Smooth muscle cell (in vitro differentiated cells): ENCODE measurements at regions not wholly inside any gene's neighbourhood (a gene's known extent, or its start where the extent isn't known, plus 50 kb on each side); places are given as distances from the start of the nearest gene placed in this dataset.

Source experiments
- DNase-seq: peaks from one replicate; lab custom pipeline; 2025; ENCODE audit not compliant: unreplicated experiment; lab: John Stamatoyannopoulos, UW
- H2AFZ ChIP-seq: fragments of 200-600 bp; sonication (generic); 2 replicates; pipeline ENCODE4 v1.6.0; 2016; ENCODE audit warnings: antibody characterized with exemption, low read depth, mild to moderate bottlenecking
- H3F3A ChIP-seq: fragments of 200-600 bp; sonication (generic); 2 replicates; pipeline ENCODE4 v1.6.0; 2017; ENCODE audit warnings: antibody characterized with exemption, low read depth
- H3K27ac ChIP-seq: fragments of 200-600 bp; sonication (generic); 2 replicates; pipeline ENCODE4 v1.5.1; 2016; ENCODE audit warnings: low read depth, mild to moderate bottlenecking
- H3K27me3 ChIP-seq: fragments of 200-600 bp; sonication (generic); 2 replicates; pipeline ENCODE4 v1.6.1; 2016; ENCODE audit warnings: low read depth, mild to moderate bottlenecking
- H3K36me3 ChIP-seq: fragments of 200-600 bp; sonication (generic); 2 replicates; pipeline ENCODE4 v1.5.1; 2016; ENCODE audit warnings: low read depth
- H3K4me1 ChIP-seq: fragments of 200-600 bp; sonication (generic); 2 replicates; pipeline ENCODE4 v1.5.1; 2016; ENCODE audit warnings: low read depth
- H3K4me2 ChIP-seq: fragments of 200-600 bp; sonication (generic); 2 replicates; pipeline ENCODE4 v1.6.0; 2016; ENCODE audit warnings: mild to moderate bottlenecking
- H3K4me3 ChIP-seq: fragments of 200-600 bp; sonication (generic); 2 replicates; pipeline ENCODE4 v1.5.1; 2016; ENCODE audit warnings: mild to moderate bottlenecking
- H3K79me2 ChIP-seq: fragments of 200-600 bp; sonication (generic); 2 replicates; pipeline ENCODE4 v1.6.0; 2016; ENCODE audit warnings: low read depth, mild to moderate bottlenecking
- H3K9ac ChIP-seq: fragments of 200-600 bp; sonication (generic); 2 replicates; pipeline ENCODE4 v1.6.0; 2016; ENCODE audit warnings: low read depth
- H3K9me3 ChIP-seq: fragments of 200-600 bp; sonication (generic); replicated peaks from 2 replicates; pipeline ENCODE4 v1.5.1; 2016; ENCODE audit warnings: low read depth
- H4K20me1 ChIP-seq: fragments of 200-600 bp; sonication (generic); 2 replicates; pipeline ENCODE4 v1.6.0; 2016; ENCODE audit warnings: low read depth
- CTCF ChIP-seq: fragments of 200-600 bp; sonication (generic); IDR thresholded peaks from 2 replicates; pipeline ENCODE4 v1.5.1; 2017; ENCODE audit warnings: borderline replicate concordance, mild to moderate bottlenecking, antibody characterized with exemption; ENCODE audit not compliant: insufficient read depth, poor library complexity, severe bottlenecking
- WGBS: methylation state at CpG from one replicate; pipeline ENCODE4 v1.1.7; 2016; ENCODE audit warnings: low lambda C conversion rate; 5-methylcytosine and 5-hydroxymethylcytosine counted together

- no peak for DNase-seq
- Histone ChIP-seq H3K27ac (no peak overlapping the region), H3K4me1 (no peaks in the 10 kb centered on the region), H4K20me1 (no peaks in the 10 kb centered on the region), H3K36me3 (no peaks in the 10 kb centered on the region), H3K79me2 (no peaks in the 10 kb centered on the region), H3K4me2 (no peak overlapping the region), H2AFZ (no peak overlapping the region), H3K9ac (no peak overlapping the region), H3K4me3 (no peak overlapping the region), H3K9me3 (no peaks in the 10 kb centered on the region), H3K27me3 (no peaks in the 10 kb centered on the region), H3F3A (no peaks in the 10 kb centered on the region)
- 89% methylated on average over 2 of the region's 2 CpGs for WGBS
- TF ChIP-seq CTCF, result no peak
These were observed 581.6 kb downstream of the ETV1 start for GRCh38 chr7:13407911-13408310.

- H3F3A ChIP-seq, result no peaks in the 10 kb centered on the region
- no peak for DNase-seq
- no peak overlapping the region for H3K4me2 ChIP-seq
- no peak for TF ChIP-seq CTCF
- no peaks in the 10 kb centered on the region for H3K9me3 ChIP-seq
- H3K4me1 ChIP-seq, result no peaks in the 10 kb centered on the region
- no peak overlapping the region for H3K27ac ChIP-seq
- H4K20me1 ChIP-seq, result no peaks in the 10 kb centered on the region
- no peak overlapping the region for H2AFZ ChIP-seq
- H3K27me3 ChIP-seq, result no peaks in the 10 kb centered on the region
- H3K79me2 ChIP-seq, result no peaks in the 10 kb centered on the region
- no peak overlapping the region for H3K9ac ChIP-seq
- no peak overlapping the region for H3K4me3 ChIP-seq
- H3K36me3 ChIP-seq, result no peaks in the 10 kb centered on the region
These were observed 578.3 kb downstream of the ETV1 start for GRCh38 chr7:13411151-13411550.

- no peak overlapping the region for H3K4me2 ChIP-seq
- H3K4me1 ChIP-seq, result no peaks in the 10 kb centered on the region
- no peak for DNase-seq
- no peaks in the 10 kb centered on the region for H3K27me3 ChIP-seq
- no peak overlapping the region for H3K27ac ChIP-seq
- no peaks in the 10 kb centered on the region for H3K9me3 ChIP-seq
- no peak overlapping the region for H2AFZ ChIP-seq
- H3K4me3 ChIP-seq, result no peak overlapping the region
- H3K9ac ChIP-seq, result no peak overlapping the region
- H3F3A ChIP-seq, result no peaks in the 10 kb centered on the region
- WGBS, result 83% methylated on average over 3 of the region's 3 CpGs
- no peaks in the 10 kb centered on the region for H3K36me3 ChIP-seq
- H4K20me1 ChIP-seq, result no peaks in the 10 kb centered on the region
- no peak for TF ChIP-seq CTCF
- H3K79me2 ChIP-seq, result no peaks in the 10 kb centered on the region
These were observed 577.8 kb downstream of the ETV1 start for GRCh38 chr7:13411636-13412035.

GRCh38 chr7:13414181-13414580 lies 575.3 kb downstream of the ETV1 start:
- Histone ChIP-seq H3F3A (no peaks in the 10 kb centered on the region), H3K4me1 (no peaks in the 10 kb centered on the region), H4K20me1 (no peaks in the 10 kb centered on the region), H3K4me2 (no peak overlapping the region), H3K36me3 (no peaks in the 10 kb centered on the region), H3K27me3 (no peaks in the 10 kb centered on the region), H3K4me3 (no peak overlapping the region), H2AFZ (no peak overlapping the region), H3K79me2 (no peaks in the 10 kb centered on the region), H3K9ac (no peak overlapping the region), H3K9me3 (peaks cover 4% of the 10 kb centered on the region), H3K27ac (no peak overlapping the region)
- no peak for TF ChIP-seq CTCF
- DNase-seq, result no peak
